GM12873 (cell line): ENCODE measurements at regions not wholly inside any gene's neighbourhood (a gene's known extent, or its start where the extent isn't known, plus 50 kb on each side); places are given as distances from the start of the nearest gene placed in this dataset.

ENCODE experiments used
- CTCF ChIP-seq: IDR thresholded peaks from 2 replicates; pipeline ENCODE4 v1.5.1; 2012; ENCODE audit warnings: low read depth, mild to moderate bottlenecking, moderate library complexity, low read length, control low read depth; ENCODE audit not compliant: insufficient read depth; ENCODE audit errors: missing control alignments

- no peak for TF ChIP-seq CTCF
These were observed 261.7 kb downstream of the SATB2 start for GRCh38 chr2:199195927-199196502.

- no peak for TF ChIP-seq CTCF
These were observed 266.3 kb downstream of the SATB2 start for GRCh38 chr2:199191461-199191860.

GRCh38 chr2:199189229-199189628, 268.5 kb downstream of the SATB2 start:
- no peak for TF ChIP-seq CTCF

GRCh38 chr2:199186301-199186751, 271.4 kb downstream of the SATB2 start:
- no peak for TF ChIP-seq CTCF

- TF ChIP-seq CTCF: no peak
These were observed 293.9 kb downstream of the SATB2 start for GRCh38 chr2:199163613-199164458.

- TF ChIP-seq CTCF: no peak
These were observed 296.9 kb downstream of the SATB2 start for GRCh38 chr2:199160677-199161465.

GRCh38 chr2:199160081-199160480, 297.7 kb downstream of the SATB2 start:
- no peak for TF ChIP-seq CTCF
